Renal cortex interstitium (tissue), 11 donors: ENCODE measurements at regions not wholly inside any gene's neighbourhood (a gene's known extent, or its start where the extent isn't known, plus 50 kb on each side); places are given as distances from the start of the nearest gene placed in this dataset.
"Not testable (repeated sequence)": the region's sequence is repeated elsewhere in the genome, so short reads cannot be mapped to it uniquely, and the experiment has no call there.

Experiments used
- DNase-seq, 11 donors: peaks; one replicate each; pipeline ENCODE4 v3.0.0-alpha.2; 2013; ENCODE audit warnings: low read depth in 9 of 11, low spot score in 4 of 11; ENCODE audit errors: extremely low read depth in 1 of 11

DNA sequence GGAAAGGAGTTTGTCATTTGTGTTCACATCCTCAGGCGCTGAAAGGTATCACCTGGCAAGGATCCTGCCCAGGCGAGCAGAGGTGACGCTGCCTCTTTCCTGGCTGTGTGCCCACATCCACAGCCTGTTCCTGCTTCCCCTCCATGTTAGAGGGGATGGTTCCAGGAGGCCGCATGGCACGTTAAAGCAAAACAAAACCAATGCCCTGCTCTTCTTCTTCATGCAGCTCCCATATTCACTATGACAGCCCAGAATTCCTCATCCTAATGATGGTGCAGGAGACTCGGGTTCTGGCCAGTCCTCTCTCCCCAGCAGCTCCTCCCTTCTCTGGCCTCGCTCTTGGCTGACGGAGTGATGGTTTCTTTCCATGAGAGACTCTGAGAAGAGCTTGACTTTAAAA is 678.5 kb upstream of the ANKRD30A start:
- no peak for DNase-seq

- DNase-seq, result no peak
These were observed 682.2 kb upstream of the ANKRD30A start for GRCh38 chr10:36443233-36443632.

GRCh38 chr10:36441557-36441956 is 683.8 kb upstream of the ANKRD30A start:
- no peak for DNase-seq

DNA sequence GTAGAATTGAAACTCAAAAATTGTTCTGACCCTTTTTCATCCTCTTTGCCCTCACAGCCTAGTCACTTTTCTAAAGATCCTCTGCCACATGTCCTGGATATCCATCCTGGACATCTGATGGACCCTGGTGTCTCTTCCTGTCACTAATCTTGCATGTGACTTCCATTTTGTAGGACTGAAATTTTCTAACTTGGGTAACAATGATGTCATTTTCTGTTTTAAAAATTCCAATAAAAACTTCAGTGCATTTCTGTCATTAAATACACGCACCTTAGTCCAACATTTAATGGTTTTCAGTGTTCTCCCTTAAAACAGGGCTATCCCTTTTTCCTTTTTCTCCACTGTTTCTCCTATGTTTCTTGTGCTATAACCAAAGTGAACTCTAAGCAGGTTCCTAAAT is 684.9 kb upstream of the ANKRD30A start:
- no peak for DNase-seq

GRCh38 chr10:36437367-36437766 is 688.0 kb upstream of the ANKRD30A start:
- no peak for DNase-seq

GRCh38 chr10:36428507-36428906 is 696.9 kb upstream of the ANKRD30A start:
- DNase-seq, result no peak

DNA sequence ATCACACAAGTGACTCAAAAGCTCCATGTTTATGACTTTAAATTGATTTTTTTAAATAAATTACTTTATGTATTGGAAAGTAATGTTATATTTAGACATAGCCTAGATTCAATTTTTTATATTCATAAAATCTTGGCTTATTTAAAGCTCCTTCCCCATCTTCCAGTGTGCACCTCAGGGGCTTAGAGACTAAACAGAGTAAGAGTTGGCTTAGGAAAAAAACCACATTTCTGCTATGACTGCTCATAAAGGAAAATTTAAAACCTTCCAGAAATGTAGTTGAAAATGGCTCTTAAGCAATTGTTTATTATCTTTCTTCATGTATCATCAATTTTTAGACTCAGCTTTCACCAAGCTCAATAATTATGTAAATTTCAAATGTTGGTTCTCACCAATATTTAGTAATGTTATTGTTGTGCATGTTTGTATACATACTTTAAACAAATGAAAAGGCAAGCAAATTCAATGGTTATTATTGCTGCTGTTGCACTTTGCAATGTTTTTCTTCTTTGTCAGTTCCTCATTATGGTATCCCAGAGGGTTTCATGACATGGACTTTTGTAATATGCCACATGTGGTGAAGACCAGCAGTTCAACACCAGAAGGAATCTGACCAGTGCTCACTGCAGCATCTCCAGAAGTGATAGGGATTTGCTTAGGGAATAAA is 700.1 kb upstream of the ANKRD30A start:
- no peak for DNase-seq

DNA sequence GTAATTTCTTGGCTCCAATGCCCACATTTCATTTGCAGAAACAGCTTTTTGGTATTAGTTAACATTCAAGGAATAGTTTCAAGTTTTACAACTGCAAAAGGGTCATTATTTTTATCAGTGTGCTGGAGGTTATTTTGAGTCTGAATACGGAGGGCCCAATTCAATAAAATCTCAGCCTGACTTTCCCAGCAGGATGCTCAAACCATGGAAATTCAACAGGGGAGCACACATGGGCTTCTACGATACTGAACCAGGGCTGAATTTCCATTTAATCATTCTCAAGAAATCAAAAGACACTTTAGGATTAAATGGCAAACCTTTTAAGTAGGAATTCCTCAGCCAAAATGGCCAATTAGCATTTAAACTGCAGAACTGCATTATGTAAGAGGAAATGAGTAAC is 700.9 kb upstream of the ANKRD30A start:
- no peak for DNase-seq

- peak; percentile 20 to 62 (median 38) for DNase-seq
These were observed 701.6 kb upstream of the ANKRD30A start for GRCh38 chr10:36423821-36424248.

- DNase-seq, result no peak
These were observed 703.4 kb upstream of the ANKRD30A start for GRCh38 chr10:36421992-36422391.

DNA sequence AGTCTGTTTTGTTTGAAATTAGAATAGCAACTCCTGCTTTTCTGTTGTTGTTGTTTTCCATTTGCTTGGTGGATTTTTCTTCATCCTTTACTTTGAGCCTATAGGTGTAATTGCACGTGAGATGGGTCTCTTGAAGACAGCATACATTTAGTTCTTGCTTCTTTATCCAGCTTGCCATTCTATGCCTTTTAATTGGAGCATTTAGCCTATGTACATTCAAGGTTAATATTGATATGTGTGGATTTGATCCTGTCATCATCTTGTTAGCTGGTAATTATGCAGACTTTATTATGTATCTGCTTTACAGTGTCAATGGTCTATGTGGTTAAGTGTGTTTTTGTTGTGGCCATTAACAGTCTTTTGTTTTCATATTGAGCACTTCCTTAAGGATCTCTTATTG is 708.9 kb upstream of the ANKRD30A start:
- no peak for DNase-seq

DNA sequence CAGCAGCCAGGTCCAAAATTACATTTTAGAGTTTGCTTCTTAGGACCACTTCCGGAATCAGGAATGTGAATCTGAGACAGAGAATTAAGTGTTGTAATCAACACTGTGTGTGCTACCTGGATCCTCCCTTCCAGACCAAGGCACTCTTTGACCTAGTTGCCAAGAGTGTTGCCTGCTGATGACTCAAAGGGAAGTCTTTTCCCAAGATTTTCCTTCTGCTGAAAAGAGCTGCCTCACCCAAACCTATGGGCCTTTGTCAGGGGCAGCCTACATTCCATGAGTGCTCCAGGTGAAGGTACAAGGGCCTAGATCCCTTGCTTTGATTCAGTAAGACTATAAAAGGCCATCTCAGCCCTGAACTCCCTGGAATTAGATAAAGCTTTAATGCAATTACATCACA is 712.5 kb upstream of the ANKRD30A start:
- no peak for DNase-seq

- not testable (repeated sequence) for DNase-seq
These were observed 725.2 kb upstream of the ANKRD30A start for GRCh38 chr10:36400238-36400637.

DNA sequence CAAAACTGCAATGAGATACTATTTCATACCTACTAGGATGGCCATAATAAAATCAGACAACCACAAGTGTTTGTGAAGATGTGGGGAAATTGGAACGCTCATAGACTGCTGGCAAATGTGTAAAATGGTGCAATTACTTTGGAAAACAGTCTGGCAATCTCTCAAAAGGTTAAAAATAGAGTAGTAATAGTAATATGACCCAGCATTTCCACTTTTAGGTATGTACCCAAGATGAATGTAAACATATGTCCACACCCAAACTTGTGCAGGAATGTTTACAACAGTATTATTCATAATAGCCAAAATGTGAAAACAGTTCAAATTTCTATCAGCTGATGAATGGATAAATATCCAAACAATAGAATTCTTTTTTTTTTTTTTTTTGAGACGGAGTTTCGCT is 731.6 kb upstream of the ANKRD30A start:
- no peak for DNase-seq

DNA sequence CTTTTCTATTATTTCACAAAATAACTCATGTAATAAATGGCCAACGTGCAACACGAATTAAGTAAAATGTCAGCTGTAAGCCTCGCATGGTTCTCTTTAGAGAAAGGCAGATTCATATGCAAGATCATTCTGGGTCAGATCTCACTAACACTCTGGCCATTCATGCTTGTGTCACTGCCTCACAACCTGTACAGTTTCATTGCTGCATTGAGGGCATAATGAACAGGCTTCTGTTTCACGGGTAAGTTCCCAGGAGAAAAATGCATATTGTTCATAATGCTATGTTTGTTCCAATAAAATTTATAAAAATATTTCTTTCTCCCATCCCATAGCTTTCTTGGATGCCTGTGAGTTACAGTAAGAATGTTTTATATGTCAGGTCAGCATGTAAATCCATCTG is 734.0 kb upstream of the ANKRD30A start:
- DNase-seq, result no peak

GRCh38 chr10:36390221-36390620 is 735.2 kb upstream of the ANKRD30A start:
- no peak for DNase-seq

DNA sequence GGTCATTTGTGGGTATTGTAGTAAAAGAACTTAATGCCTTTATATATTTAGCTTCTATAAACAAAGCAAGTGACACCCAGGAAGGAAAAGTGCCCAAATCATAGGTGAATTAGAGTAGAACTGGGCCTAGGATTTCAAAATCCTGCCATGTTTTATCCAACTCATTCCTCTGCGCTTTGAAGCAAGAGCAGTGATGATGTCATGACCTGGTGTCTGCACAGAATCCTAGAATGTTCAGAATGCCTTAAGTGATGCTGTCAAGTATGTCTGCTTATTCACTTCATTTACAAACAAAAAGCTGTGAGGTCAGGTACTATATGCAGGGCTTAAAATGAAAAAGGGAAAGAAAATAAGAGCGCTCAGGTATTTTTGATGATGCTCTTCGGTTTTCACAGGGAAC is 737.2 kb upstream of the ANKRD30A start:
- DNase-seq, result no peak

DNA sequence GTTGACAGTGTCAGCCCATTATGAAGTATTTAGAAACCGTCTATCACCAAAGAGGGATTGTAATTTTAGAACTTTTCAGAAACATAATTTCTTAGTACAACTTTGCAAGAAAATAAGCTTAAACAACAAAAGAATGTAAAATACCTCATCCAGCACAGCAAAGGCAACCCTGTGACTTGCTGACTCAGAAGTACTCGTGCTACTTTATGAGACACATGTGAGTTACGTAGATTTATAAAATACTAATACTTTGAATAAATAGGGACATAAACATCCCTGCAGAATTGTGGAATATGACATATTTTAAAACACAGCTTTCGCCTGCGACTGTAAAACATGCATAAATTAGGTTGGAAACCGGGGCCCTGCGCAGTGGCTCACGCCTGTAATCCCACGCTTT is 739.7 kb upstream of the ANKRD30A start:
- DNase-seq, result no peak

DNA sequence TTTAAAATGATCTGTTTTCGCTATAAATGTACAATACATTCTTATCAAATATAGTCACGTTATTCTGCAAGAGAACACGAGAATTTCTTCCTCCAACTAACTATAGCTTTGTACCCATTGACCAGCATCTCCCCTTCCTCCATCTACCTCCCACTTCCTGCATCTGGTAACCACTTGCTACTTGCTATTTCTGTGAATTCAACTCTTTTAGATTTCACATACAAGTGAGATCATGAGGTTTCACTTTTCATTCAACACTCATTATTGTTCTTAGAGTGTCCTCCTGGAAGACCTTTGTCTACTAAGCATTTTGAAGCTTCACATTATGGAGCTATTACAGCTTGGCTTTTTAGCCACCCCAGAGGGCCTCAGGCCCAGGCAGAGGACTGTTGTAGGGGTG is 741.3 kb upstream of the FZD8 start:
- no peak for DNase-seq

GRCh38 chr10:36381748-36382147 is 739.7 kb upstream of the FZD8 start:
- DNase-seq, result no peak

DNA sequence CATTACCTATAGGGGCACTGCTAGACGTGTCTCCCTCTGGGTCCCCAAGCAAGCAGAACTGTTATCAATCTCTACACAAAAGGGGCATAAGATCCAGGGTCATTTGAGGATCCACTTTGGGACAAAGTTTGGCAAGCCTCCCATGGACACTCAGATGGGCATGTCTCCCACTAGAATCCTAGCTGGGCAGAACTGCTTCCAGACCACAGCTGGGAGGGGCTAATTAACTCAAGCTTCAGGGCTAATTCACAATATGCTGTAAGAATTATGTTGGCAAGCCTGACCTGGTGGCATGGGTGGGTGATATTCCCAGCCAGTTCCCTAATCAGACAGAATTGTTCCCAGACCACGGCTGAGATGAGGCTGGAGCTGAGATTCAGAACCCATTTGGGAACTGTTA is 738.4 kb upstream of the FZD8 start:
- DNase-seq, result no peak

DNA sequence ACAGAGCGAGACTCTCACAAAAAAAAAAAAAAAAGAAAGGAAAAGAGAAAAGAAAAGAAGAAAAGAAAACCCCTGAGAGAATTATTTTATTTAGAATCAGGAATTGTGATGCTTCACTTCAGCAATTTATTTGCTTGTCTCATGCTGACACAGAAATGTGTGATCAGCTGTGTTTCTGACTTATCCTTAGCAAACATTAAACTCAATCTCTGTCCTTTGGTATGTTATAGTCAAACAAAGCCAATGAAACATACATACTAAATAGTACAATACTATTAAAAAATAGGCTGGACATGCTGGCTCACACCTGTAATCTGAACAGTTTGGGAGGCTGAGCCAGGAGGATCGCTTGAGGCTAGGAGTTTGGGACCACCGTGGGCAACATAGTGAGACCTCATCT is 733.0 kb upstream of the FZD8 start:
- DNase-seq, result no peak
